ENCODE measurements at regions not wholly inside any gene's neighbourhood (a gene's known extent, or its start where the extent isn't known, plus 50 kb on each side); places are given as distances from the start of the nearest gene placed in this dataset.

GRCh38 chr14:79949906-79950305 is 261.4 kb downstream of the DIO2 start:
- Mint-ChIP-seq H3K36me3 (ENCODE audit: unreplicated experiment) (peaks cover 3% of the 10 kb centered on the region), H3K27me3 (ENCODE audit: unreplicated experiment) (peaks cover 19% of the 10 kb centered on the region), H3K4me1 (ENCODE audit: unreplicated experiment) (no peaks in the 10 kb centered on the region), H3K27ac (ENCODE audit: unreplicated experiment) (no peak overlapping the region), H3K4me3 (ENCODE audit: unreplicated experiment) (no peak overlapping the region), H3K9me3 (ENCODE audit: unreplicated experiment) (peaks cover 9% of the 10 kb centered on the region)
- no peak for TF ChIP-seq CTCF (IDR thresholded peaks at IDR 0.05)
- no peak for DNase-seq (ENCODE audit: extremely low spot score, unreplicated experiment)

- peaks cover 30% of the 10 kb centered on the region for H3K27me3 Mint-ChIP-seq (ENCODE audit: unreplicated experiment)
Measured at GRCh38 chr14:79947440-79948054, 263.8 kb downstream of the DIO2 start.

GRCh38 chr14:79939235-79939634 is 272.1 kb downstream of the DIO2 start:
- Mint-ChIP-seq H3K36me3 (ENCODE audit: unreplicated experiment) (no peaks in the 10 kb centered on the region), H3K27me3 (ENCODE audit: unreplicated experiment) (peaks cover 30% of the 10 kb centered on the region), H3K9me3 (ENCODE audit: unreplicated experiment) (no peaks in the 10 kb centered on the region), H3K27ac (ENCODE audit: unreplicated experiment) (no peak overlapping the region), H3K4me1 (ENCODE audit: unreplicated experiment) (no peaks in the 10 kb centered on the region), H3K4me3 (ENCODE audit: unreplicated experiment) (no peak overlapping the region)
- no peak for TF ChIP-seq CTCF (IDR thresholded peaks at IDR 0.05)
- no peak for DNase-seq (ENCODE audit: extremely low spot score, unreplicated experiment)

More at GRCh38 chr14:79947440-79948054, 263.8 kb downstream of the DIO2 start:
- H3K4me1 Mint-ChIP-seq (ENCODE audit: unreplicated experiment) = no peaks in the 10 kb centered on the region
- H3K36me3 Mint-ChIP-seq (ENCODE audit: unreplicated experiment) = no peaks in the 10 kb centered on the region
- no peak overlapping the region for H3K4me3 Mint-ChIP-seq (ENCODE audit: unreplicated experiment)
- no peak for DNase-seq (ENCODE audit: extremely low spot score, unreplicated experiment)
- no peak overlapping the region for H3K27ac Mint-ChIP-seq (ENCODE audit: unreplicated experiment)
- H3K9me3 Mint-ChIP-seq (ENCODE audit: unreplicated experiment) = no peaks in the 10 kb centered on the region
- TF ChIP-seq CTCF (IDR thresholded peaks at IDR 0.05) = no peak

- H3K27ac Mint-ChIP-seq (ENCODE audit: unreplicated experiment) = no peak overlapping the region
- H3K36me3 Mint-ChIP-seq (ENCODE audit: unreplicated experiment) = no peaks in the 10 kb centered on the region
- H3K9me3 Mint-ChIP-seq (ENCODE audit: unreplicated experiment) = no peaks in the 10 kb centered on the region
- TF ChIP-seq CTCF (IDR thresholded peaks at IDR 0.05) = no peak
- H3K4me1 Mint-ChIP-seq (ENCODE audit: unreplicated experiment) = no peaks in the 10 kb centered on the region
- no peak for DNase-seq (ENCODE audit: extremely low spot score, unreplicated experiment)
- H3K4me3 Mint-ChIP-seq (ENCODE audit: unreplicated experiment) = no peak overlapping the region
- peaks cover 25% of the 10 kb centered on the region for H3K27me3 Mint-ChIP-seq (ENCODE audit: unreplicated experiment)
Measured at GRCh38 chr14:79938185-79938584, 273.1 kb downstream of the DIO2 start.

GRCh38 chr14:79937433-79937832 is 273.9 kb downstream of the DIO2 start:
- H3K36me3 Mint-ChIP-seq (ENCODE audit: unreplicated experiment) = no peaks in the 10 kb centered on the region
- TF ChIP-seq CTCF (IDR thresholded peaks at IDR 0.05) = no peak
- no peaks in the 10 kb centered on the region for H3K9me3 Mint-ChIP-seq (ENCODE audit: unreplicated experiment)
- H3K4me3 Mint-ChIP-seq (ENCODE audit: unreplicated experiment) = no peak overlapping the region
- H3K27ac Mint-ChIP-seq (ENCODE audit: unreplicated experiment) = no peak overlapping the region
- DNase-seq (ENCODE audit: extremely low spot score, unreplicated experiment) = no peak
- peaks cover 19% of the 10 kb centered on the region for H3K27me3 Mint-ChIP-seq (ENCODE audit: unreplicated experiment)
- no peaks in the 10 kb centered on the region for H3K4me1 Mint-ChIP-seq (ENCODE audit: unreplicated experiment)
